ENCODE measurements at regions not wholly inside any gene's neighbourhood (a gene's known extent, or its start where the extent isn't known, plus 50 kb on each side); places are given as distances from the start of the nearest gene placed in this dataset.

- Histone ChIP-seq H3K27me3 (ENCODE audit: low read depth, low read length) (no peaks in the 10 kb centered on the region), H3K27ac (ENCODE audit: low read length) (no peak overlapping the region), H3K4me2 (ENCODE audit: low read length) (no peak overlapping the region), H3K4me1 (ENCODE audit: low read length) (peaks cover 21% of the 10 kb centered on the region), H3K9ac (ENCODE audit: low read length) (no peak overlapping the region), H3K9me3 (ENCODE audit: insufficient read depth, low read length) (no peaks in the 10 kb centered on the region), H2AFZ (ENCODE audit: low read depth, low read length) (no peak overlapping the region), H3K36me3 (replicated peaks; ENCODE audit: low read depth, low read length) (no peaks in the 10 kb centered on the region), H3K79me2 (ENCODE audit: low read length) (no peaks in the 10 kb centered on the region), H4K20me1 (ENCODE audit: insufficient read depth, low read length) (no peaks in the 10 kb centered on the region), H3K4me3 (ENCODE audit: low read length) (no peak overlapping the region)
- TF ChIP-seq EZH2phosphoT487 (IDR thresholded peaks at IDR 0.05; ENCODE audit: low read depth) (no peak), CTCF (IDR thresholded peaks at IDR 0.05; ENCODE audit: low read depth, low read length) (no peak)
Measured at GRCh38 chr11:42012271-42012670, 552.8 kb upstream of the LRRC4C start.

- Histone ChIP-seq H3K9ac (ENCODE audit: low read length) (no peak overlapping the region), H3K4me2 (ENCODE audit: low read length) (peak overlapping the region; percentile 30), H3K27me3 (ENCODE audit: low read depth, low read length) (no peaks in the 10 kb centered on the region), H4K20me1 (ENCODE audit: insufficient read depth, low read length) (no peaks in the 10 kb centered on the region), H2AFZ (ENCODE audit: low read depth, low read length) (no peak overlapping the region), H3K9me3 (ENCODE audit: insufficient read depth, low read length) (no peaks in the 10 kb centered on the region), H3K4me1 (ENCODE audit: low read length) (peaks cover 23% of the 10 kb centered on the region), H3K27ac (ENCODE audit: low read length) (peak overlapping the region; percentile 48), H3K79me2 (ENCODE audit: low read length) (no peaks in the 10 kb centered on the region), H3K36me3 (replicated peaks; ENCODE audit: low read depth, low read length) (no peaks in the 10 kb centered on the region), H3K4me3 (ENCODE audit: low read length) (0 out of 2 replicates have a peak overlapping the region, but pooled peaks have one; percentile 1)
- TF ChIP-seq CTCF (IDR thresholded peaks at IDR 0.05; ENCODE audit: low read depth, low read length): no peak
- TF ChIP-seq EZH2phosphoT487 (IDR thresholded peaks at IDR 0.05; ENCODE audit: low read depth): no peak
Measured at GRCh38 chr11:42013656-42014201, 554.3 kb upstream of the LRRC4C start.

- no peak overlapping the region for H3K4me3 ChIP-seq (ENCODE audit: low read length)
- no peaks in the 10 kb centered on the region for H3K9me3 ChIP-seq (ENCODE audit: insufficient read depth, low read length)
- no peaks in the 10 kb centered on the region for H4K20me1 ChIP-seq (ENCODE audit: insufficient read depth, low read length)
- H3K79me2 ChIP-seq (ENCODE audit: low read length): no peaks in the 10 kb centered on the region
- no peak for TF ChIP-seq CTCF (IDR thresholded peaks at IDR 0.05; ENCODE audit: low read depth, low read length)
- no peak for TF ChIP-seq EZH2phosphoT487 (IDR thresholded peaks at IDR 0.05; ENCODE audit: low read depth)
- no peak overlapping the region for H2AFZ ChIP-seq (ENCODE audit: low read depth, low read length)
- H3K27ac ChIP-seq (ENCODE audit: low read length): no peak overlapping the region
- no peaks in the 10 kb centered on the region for H3K27me3 ChIP-seq (ENCODE audit: low read depth, low read length)
- no peak overlapping the region for H3K9ac ChIP-seq (ENCODE audit: low read length)
- no peaks in the 10 kb centered on the region for H3K36me3 ChIP-seq (replicated peaks; ENCODE audit: low read depth, low read length)
- H3K4me2 ChIP-seq (ENCODE audit: low read length): no peak overlapping the region
- peaks cover 10% of the 10 kb centered on the region for H3K4me1 ChIP-seq (ENCODE audit: low read length)
Measured at GRCh38 chr11:42021911-42022310, 562.5 kb upstream of the LRRC4C start.

GRCh38 chr11:42023267-42023666 lies 563.8 kb upstream of the LRRC4C start:
- no peak overlapping the region for H3K9ac ChIP-seq (ENCODE audit: low read length)
- H3K9me3 ChIP-seq (ENCODE audit: insufficient read depth, low read length): no peaks in the 10 kb centered on the region
- no peak overlapping the region for H2AFZ ChIP-seq (ENCODE audit: low read depth, low read length)
- H3K4me3 ChIP-seq (ENCODE audit: low read length): no peak overlapping the region
- H3K79me2 ChIP-seq (ENCODE audit: low read length): no peaks in the 10 kb centered on the region
- no peaks in the 10 kb centered on the region for H3K36me3 ChIP-seq (replicated peaks; ENCODE audit: low read depth, low read length)
- no peaks in the 10 kb centered on the region for H4K20me1 ChIP-seq (ENCODE audit: insufficient read depth, low read length)
- TF ChIP-seq CTCF (IDR thresholded peaks at IDR 0.05; ENCODE audit: low read depth, low read length): no peak
- no peak for TF ChIP-seq EZH2phosphoT487 (IDR thresholded peaks at IDR 0.05; ENCODE audit: low read depth)
- peaks cover 10% of the 10 kb centered on the region for H3K4me1 ChIP-seq (ENCODE audit: low read length)
- no peak overlapping the region for H3K27ac ChIP-seq (ENCODE audit: low read length)
- no peak overlapping the region for H3K4me2 ChIP-seq (ENCODE audit: low read length)
- no peaks in the 10 kb centered on the region for H3K27me3 ChIP-seq (ENCODE audit: low read depth, low read length)

All from OCI-LY3 (cell line).